Stimulated activated naive CD4-positive, alpha-beta T cell (primary cell): ENCODE measurements at regions not wholly inside any gene's neighbourhood (a gene's known extent, or its start where the extent isn't known, plus 50 kb on each side); places are given as distances from the start of the nearest gene placed in this dataset.

Experiments
- DNase-seq, 6 experiments: peaks; one replicate each; lab custom pipeline; 2025; lab: John Stamatoyannopoulos, UW

DNA sequence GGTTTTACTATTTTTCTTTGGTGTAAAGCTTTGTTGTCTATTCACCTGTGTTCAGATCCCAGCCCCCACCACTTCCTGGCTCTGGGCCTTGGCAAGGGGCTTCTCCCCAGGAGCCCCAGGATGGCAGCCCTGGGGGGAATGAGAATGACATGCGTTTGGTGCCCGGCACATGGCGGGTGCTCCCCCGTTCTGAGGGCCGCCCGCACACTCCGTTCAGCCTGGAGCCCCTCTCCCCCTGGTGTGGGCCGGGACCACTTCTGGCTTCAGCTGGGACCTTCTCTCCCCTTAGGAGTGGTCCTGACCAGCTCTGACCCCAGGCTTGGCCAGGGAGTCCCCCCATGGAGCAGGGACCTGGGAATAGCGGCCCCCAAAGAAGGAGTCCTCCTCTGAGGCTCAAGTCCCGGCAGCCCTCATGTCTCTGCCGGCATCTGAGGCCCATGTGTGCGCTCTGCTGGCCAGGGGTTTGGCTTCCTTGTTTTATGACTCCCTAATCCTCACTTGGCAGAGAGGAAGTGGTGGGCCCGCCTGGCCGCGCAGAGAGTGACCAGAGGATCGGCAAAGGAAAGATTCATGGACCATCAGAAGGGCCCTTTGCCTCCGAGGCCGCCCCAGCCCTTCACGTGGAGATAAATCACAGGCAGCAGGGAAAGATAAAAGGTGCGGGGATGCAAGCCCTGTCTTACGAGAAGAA lies 57.0 kb upstream of the LMX1B start:
- DNase-seq = no peak

DNA sequence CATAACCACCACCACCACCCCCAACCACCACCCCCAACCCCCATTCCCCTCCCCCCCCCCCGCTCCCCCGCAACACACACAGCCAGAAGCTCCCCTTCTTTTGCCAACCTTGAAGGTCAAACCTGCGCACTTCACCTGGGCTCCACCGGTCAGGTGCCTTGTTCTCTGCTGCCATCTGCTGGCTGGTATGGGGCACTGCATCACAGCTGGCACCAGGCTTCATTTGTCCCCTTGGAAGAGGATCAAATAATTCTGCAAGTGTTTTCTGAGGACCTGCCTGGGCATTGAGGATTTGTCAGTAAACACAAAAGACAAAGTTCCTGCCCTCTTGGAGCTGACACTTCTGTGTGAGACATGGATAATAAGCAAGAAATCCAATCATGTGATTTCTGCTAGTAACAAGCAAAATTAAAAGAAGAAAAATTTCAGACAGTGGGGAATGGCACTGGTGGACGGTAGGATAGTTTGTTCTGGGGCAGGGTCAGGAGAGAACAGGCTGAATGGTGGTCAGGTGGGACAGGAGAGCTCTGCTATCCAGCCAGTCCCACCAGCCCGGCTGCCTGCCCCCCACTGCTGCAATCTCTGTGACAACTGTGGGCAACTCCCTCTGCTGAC lies 55.6 kb upstream of the LMX1B start:
- DNase-seq = peak; percentile 11 to 68 (median 40)

GRCh38 chr9:126559296-126559695 lies 54.4 kb upstream of the LMX1B start:
- DNase-seq = no peak

DNA sequence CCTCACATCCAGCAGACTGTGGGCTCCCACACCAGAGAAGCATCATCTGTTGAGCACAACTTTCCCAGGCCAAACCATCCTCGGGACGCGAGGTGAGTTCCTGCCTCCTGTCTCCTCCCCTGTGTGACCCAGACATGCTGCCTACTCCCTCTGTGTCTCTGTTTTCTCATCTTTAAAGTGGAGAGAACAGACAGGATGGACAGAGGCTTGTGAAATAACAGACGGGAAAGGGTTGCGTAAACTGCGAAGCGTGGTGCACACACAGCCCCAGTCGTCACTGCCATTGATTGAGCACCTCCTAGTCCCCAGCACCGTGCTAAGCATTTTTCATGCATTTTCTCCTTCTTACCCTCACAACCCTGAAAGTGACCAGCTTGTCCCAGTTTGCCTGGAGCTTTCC lies 52.1 kb upstream of the LMX1B start:
- DNase-seq = no peak

GRCh38 chr9:126563556-126563955 lies 50.2 kb upstream of the LMX1B start:
- DNase-seq = no peak
